Dedifferentiated amniotic fluid mesenchymal stem cell (primary cell): ENCODE measurements at regions not wholly inside any gene's neighbourhood (a gene's known extent, or its start where the extent isn't known, plus 50 kb on each side); places are given as distances from the start of the nearest gene placed in this dataset.

Source experiments
- DNase-seq: peaks from one replicate; pipeline ENCODE4 v3.0.0-alpha.2; 2016; ENCODE audit errors: extremely low spot score

GRCh38 chr10:124286621-124287020 lies 132.1 kb downstream of the OAT start:
- no peak for DNase-seq

GRCh38 chr10:124285587-124286527 lies 132.9 kb downstream of the OAT start:
- no peak for DNase-seq

- no peak for DNase-seq
Measured at GRCh38 chr10:124283949-124284250, 134.8 kb downstream of the OAT start.

GRCh38 chr10:124283215-124283948 lies 135.3 kb downstream of the OAT start:
- no peak for DNase-seq

GRCh38 chr10:124282326-124282725 lies 136.4 kb downstream of the OAT start:
- DNase-seq = no peak

GRCh38 chr10:124281666-124282065 lies 137.1 kb downstream of the OAT start:
- DNase-seq = no peak

- no peak for DNase-seq
Measured at GRCh38 chr10:124280916-124281315, 137.8 kb downstream of the OAT start.

- DNase-seq = no peak
Measured at GRCh38 chr10:124279882-124280281, 138.8 kb downstream of the OAT start.

- DNase-seq = no peak
Measured at GRCh38 chr10:124279298-124279697, 139.4 kb downstream of the OAT start.

GRCh38 chr10:124278356-124278755 lies 140.4 kb downstream of the OAT start:
- no peak for DNase-seq

GRCh38 chr10:124273141-124273540 lies 145.6 kb downstream of the OAT start:
- no peak for DNase-seq

GRCh38 chr10:124271676-124272075 lies 147.0 kb downstream of the OAT start:
- no peak for DNase-seq

GRCh38 chr10:124270530-124271327 lies 148.0 kb downstream of the OAT start:
- no peak for DNase-seq

GRCh38 chr10:124268976-124269375 lies 149.7 kb downstream of the OAT start:
- no peak for DNase-seq

- DNase-seq = no peak
Measured at GRCh38 chr10:124267911-124268549, 150.7 kb downstream of the OAT start.

GRCh38 chr10:124267231-124267885 lies 151.4 kb downstream of the OAT start:
- peak; percentile 48 for DNase-seq

GRCh38 chr10:124266468-124267230 lies 152.1 kb downstream of the OAT start:
- no peak for DNase-seq

GRCh38 chr10:124265776-124266467 lies 152.8 kb downstream of the OAT start:
- no peak for DNase-seq

- DNase-seq = no peak
Measured at GRCh38 chr10:124265391-124265745, 153.4 kb downstream of the OAT start.
